Cardiac fibroblast (primary cell): ENCODE measurements at regions not wholly inside any gene's neighbourhood (a gene's known extent, or its start where the extent isn't known, plus 50 kb on each side); places are given as distances from the start of the nearest gene placed in this dataset.

ENCODE experiments used
- DNase-seq, 2 donors: peaks; one replicate each; pipeline versions ENCODE4 v3.0.0 to v3.0.0-alpha.2; 2010; ENCODE audit warnings: low read depth in 2 of 2
- H3K4me3 ChIP-seq, 2 donors: replicated peaks in 1 of 2; 1 replicate in 1 of 2; 2 replicates in 1 of 2; pipeline ENCODE4 v1.5.1; 2011; ENCODE audit warnings: low read depth in 2 of 2, low read length in 2 of 2, mild to moderate bottlenecking in 2 of 2, moderate library complexity in 1 of 2
- TF ChIP-seq, protein P1 (sequence below): IDR thresholded peaks from one replicate; pipeline ENCODE4 v1.5.1; 2011; ENCODE audit warnings: low read depth, mild to moderate bottlenecking, low read length, inconsistent platforms

DNA sequence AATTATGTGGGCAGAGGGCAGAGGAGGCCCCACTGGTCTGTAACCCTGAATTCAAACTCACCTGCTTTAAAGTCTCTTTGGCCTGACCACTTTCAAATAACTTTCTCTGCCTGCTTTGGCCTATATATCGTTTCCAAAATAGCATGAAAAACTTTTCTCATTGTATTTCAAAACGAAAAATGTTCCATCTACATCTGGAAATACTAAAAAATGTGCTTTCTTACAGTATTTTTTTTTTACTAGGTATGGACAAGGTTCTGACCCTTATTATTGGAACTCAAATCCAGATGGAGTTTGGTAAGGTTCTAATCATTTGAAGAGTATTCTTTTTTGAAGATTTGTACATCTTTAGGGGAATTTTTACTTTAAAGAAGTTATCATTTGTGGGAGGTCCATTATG lies 241.9 kb downstream of the PAX1 start:
- TF ChIP-seq, protein P1, sequence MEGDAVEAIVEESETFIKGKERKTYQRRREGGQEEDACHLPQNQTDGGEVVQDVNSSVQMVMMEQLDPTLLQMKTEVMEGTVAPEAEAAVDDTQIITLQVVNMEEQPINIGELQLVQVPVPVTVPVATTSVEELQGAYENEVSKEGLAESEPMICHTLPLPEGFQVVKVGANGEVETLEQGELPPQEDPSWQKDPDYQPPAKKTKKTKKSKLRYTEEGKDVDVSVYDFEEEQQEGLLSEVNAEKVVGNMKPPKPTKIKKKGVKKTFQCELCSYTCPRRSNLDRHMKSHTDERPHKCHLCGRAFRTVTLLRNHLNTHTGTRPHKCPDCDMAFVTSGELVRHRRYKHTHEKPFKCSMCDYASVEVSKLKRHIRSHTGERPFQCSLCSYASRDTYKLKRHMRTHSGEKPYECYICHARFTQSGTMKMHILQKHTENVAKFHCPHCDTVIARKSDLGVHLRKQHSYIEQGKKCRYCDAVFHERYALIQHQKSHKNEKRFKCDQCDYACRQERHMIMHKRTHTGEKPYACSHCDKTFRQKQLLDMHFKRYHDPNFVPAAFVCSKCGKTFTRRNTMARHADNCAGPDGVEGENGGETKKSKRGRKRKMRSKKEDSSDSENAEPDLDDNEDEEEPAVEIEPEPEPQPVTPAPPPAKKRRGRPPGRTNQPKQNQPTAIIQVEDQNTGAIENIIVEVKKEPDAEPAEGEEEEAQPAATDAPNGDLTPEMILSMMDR = no peak
- DNase-seq = no peak
- H3K4me3 ChIP-seq = no peak overlapping the region

DNA sequence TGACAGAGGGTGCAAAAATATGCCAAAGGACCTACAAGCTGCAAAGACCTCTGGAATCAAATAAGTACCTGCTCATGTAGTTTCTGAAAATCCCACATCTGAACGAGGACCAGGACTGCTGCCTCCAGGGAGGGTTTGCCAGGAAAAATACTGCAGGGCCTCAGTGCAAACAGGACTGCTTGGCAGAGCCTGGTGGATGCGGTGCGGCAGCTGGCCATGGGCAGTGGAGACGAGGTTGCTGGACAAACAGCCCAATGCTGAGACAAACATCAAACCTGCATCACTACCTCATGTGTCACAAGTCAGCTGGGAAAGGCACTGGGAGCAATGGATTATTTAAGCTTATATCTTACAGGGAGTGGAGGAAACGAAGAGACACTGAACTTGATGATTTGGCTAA lies 238.8 kb downstream of the PAX1 start:
- TF ChIP-seq, protein P1 = no peak
- DNase-seq = no peak

DNA sequence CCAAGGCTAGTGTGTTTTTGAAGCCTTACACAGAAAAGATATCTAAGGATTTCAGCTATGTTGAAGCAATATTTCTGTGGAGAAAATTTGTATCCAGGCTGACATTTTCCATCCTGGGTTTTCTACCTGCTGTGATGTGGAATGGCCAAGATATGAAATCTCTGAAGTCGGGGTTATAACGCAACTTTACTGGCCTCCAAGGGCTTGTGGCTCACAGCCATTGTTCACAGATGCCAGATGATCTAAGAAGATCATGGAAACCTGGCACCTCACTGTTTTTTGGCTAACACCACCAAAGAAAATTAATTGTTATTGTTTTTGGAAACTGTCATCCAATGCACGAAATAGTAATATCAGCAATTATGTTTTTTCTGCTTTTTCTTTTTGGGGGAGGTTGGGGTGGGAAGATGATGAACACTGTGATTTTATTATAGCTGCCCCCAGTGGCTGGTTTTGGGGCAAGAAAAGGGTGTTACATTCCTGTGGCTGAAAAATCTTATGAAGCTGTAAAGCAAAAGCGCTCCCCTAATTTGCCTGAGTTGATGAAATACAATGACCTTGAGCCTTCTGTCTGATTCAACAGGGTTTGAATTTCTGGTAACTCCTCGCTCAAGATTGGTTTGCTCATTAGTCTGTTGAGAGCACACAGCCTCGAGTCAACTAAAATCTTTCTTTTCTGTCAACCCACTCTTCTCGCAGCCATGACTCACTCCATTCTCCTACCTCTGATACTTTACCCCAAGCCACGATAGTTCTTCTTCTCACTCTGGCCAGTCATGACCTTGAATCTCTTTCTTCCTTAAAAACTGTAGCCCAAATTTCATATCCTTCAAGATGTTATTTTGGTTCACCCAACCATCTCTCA lies 236.7 kb downstream of the PAX1 start:
- TF ChIP-seq, protein P1 = no peak
- no peak for DNase-seq
- no peak overlapping the region for H3K4me3 ChIP-seq

More for the DNA sequence above, 238.8 kb downstream of the PAX1 start:
- H3K4me3 ChIP-seq = no peak overlapping the region

DNA sequence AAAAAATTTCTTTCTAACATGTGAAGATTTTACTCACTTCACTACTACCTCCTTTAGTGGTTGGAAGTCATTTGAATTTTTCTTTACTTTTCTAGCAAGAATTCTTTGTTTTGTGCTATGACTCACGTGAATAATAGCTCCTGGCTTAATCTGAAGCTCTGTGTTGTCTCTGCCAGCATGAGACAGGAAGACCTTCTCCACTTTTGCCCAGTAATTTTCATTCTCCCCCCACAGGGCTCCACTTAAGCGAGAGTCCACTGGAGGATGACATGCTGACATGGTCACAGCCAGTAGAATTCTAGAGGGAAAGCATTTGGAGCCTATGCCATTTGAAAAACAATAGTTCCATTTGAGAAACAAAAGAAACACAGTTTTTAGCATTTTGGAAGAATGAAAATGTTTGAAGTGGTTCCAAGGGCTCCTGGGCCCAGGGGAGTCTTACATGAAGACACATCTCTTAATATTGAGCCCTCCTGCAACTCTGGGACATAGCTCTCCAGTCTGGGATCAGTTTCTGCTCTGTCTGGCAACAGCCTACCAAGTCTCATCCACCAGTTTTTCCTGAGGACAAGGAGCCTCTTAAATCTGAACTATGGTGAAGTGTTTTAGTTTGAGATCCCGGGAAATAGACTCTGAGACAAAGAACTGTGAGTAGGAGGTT lies 231.4 kb downstream of the PAX1 start:
- TF ChIP-seq, protein P1 = no peak
- H3K4me3 ChIP-seq = no peak overlapping the region
- DNase-seq = no peak

DNA sequence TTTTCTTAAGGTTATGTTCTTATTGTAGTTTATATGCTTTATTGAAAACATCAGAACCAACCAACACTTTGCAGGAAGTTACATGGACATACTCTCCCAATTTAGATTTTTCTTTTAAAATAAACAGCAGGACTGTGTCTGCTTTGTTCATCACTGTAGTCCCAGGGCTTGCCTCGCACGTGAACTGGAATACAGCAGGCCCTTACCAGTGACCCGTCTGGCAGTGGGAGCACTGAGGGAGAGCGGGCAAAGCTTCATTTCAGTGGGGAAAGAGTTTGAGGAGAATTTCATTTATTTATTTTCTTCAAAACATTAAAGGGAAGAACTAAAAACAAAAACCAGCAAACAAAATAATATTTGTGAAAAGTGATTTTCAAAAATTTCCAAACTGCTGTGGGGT lies 230.8 kb downstream of the PAX1 start:
- H3K4me3 ChIP-seq = no peak overlapping the region
- TF ChIP-seq, protein P1 = no peak
- DNase-seq = no peak

DNA sequence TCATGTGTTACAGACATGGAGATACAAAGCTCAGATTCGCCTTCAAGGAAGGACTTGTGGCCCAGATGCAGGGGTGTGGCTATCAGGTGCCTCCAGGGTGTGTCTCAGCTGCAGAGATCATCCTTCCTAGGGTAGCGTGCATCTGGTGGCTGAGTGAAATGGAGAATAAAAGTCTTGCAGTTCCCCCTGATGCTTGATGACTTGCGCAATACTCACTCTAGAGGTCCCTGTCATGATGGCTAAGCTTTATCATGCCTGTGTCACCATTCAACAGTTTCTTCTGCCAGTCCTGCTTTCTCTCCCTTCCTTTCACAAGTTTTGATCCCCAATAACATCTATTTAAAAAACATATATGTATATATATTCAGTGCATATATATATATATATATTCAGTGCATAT lies 228.1 kb downstream of the PAX1 start:
- TF ChIP-seq, protein P1 = no peak
- H3K4me3 ChIP-seq = no peak overlapping the region

More for the DNA sequence above, 228.1 kb downstream of the PAX1 start:
- no peak for DNase-seq
